ENCODE measurements at regions not wholly inside any gene's neighbourhood (a gene's known extent, or its start where the extent isn't known, plus 50 kb on each side); places are given as distances from the start of the nearest gene placed in this dataset.

DNA sequence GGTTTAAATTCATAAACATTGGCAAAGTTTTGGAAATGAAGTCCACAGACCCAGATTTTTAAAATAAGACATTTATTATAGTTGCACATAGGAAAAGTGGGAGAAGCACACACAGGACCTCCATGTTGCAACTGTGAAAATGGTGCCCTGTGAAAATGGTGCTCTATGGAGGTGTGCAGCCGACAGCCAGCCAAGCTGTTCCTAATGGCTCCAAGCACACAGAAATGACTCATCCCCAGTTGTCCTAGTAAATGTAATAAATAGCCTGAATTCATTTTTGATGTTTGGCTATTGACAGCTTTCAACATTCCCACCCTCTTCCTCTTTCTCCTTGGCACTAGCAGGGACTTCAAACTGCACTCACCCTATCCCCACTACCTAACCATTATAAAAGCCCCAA, 590.9 kb downstream of the CAAP1 start:
- Histone ChIP-seq H3K4me1 (ENCODE audit: insufficient read depth, low read length) (no peaks in the 10 kb centered on the region), H3K36me3 (ENCODE audit: insufficient read depth, low read length) (no peaks in the 10 kb centered on the region), H3K4me3 (ENCODE audit: insufficient read depth, low read depth, low read length) (no peak overlapping the region), H3K27me3 (ENCODE audit: insufficient read depth, low read length) (no peaks in the 10 kb centered on the region), H3K4me2 (ENCODE audit: low read length) (no peak overlapping the region), H3K27ac (ENCODE audit: low read depth, low read length) (no peak overlapping the region), H3K79me2 (ENCODE audit: insufficient read depth, low read length) (no peaks in the 10 kb centered on the region), H2AFZ (ENCODE audit: low read depth, low read length) (no peak overlapping the region), H4K20me1 (ENCODE audit: insufficient read depth, low read length) (no peaks in the 10 kb centered on the region), H3K9ac (ENCODE audit: low read length) (no peak overlapping the region), H3K9me3 (ENCODE audit: insufficient read depth, low read depth, low read length) (no peaks in the 10 kb centered on the region)
- Mint-ChIP-seq H3K27me3 (ENCODE audit: low read depth, unreplicated experiment) (no peaks in the 10 kb centered on the region), H3K9me3 (ENCODE audit: unreplicated experiment) (no peaks in the 10 kb centered on the region), H3K4me1 (ENCODE audit: low read depth, unreplicated experiment) (peaks cover 10% of the 10 kb centered on the region), H3K4me3 (ENCODE audit: unreplicated experiment) (no peak overlapping the region), H3K27ac (ENCODE audit: unreplicated experiment) (no peak overlapping the region), H3K36me3 (ENCODE audit: low read depth, unreplicated experiment) (no peaks in the 10 kb centered on the region)
- TF ChIP-seq, protein P1, sequence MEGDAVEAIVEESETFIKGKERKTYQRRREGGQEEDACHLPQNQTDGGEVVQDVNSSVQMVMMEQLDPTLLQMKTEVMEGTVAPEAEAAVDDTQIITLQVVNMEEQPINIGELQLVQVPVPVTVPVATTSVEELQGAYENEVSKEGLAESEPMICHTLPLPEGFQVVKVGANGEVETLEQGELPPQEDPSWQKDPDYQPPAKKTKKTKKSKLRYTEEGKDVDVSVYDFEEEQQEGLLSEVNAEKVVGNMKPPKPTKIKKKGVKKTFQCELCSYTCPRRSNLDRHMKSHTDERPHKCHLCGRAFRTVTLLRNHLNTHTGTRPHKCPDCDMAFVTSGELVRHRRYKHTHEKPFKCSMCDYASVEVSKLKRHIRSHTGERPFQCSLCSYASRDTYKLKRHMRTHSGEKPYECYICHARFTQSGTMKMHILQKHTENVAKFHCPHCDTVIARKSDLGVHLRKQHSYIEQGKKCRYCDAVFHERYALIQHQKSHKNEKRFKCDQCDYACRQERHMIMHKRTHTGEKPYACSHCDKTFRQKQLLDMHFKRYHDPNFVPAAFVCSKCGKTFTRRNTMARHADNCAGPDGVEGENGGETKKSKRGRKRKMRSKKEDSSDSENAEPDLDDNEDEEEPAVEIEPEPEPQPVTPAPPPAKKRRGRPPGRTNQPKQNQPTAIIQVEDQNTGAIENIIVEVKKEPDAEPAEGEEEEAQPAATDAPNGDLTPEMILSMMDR (IDR thresholded peaks at IDR 0.05; ENCODE audit: insufficient read depth, low read depth, low read length) = no peak
- no peak for TF ChIP-seq EZH2 (IDR thresholded peaks at IDR 0.05; ENCODE audit: insufficient read depth, low read length)
- no peak for FAIRE-seq
- DNase-seq (ENCODE audit: low read depth) = no peak

DNA sequence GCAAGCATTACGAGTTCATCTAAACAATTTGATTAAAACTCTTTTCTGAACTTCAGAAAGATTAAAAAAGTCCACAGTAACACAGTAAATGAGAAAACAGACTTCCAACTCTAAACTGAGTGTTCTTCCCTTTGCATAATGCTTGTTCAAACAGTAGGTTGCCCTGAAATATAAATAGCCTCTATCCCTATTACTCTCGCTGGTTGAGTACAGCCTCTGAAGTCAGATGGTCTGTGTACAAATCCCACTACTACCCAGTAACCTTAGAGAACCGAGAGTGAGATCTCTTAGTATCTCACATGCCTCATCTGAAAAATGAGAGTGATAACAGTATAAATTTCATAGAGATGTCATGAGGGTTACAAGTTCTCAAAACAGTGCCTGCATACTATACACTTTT, 591.6 kb downstream of the CAAP1 start:
- Histone ChIP-seq H3K27ac (ENCODE audit: low read depth, low read length) (no peak overlapping the region), H3K9me3 (ENCODE audit: insufficient read depth, low read depth, low read length) (no peaks in the 10 kb centered on the region), H4K20me1 (ENCODE audit: insufficient read depth, low read length) (no peaks in the 10 kb centered on the region), H3K36me3 (ENCODE audit: insufficient read depth, low read length) (no peaks in the 10 kb centered on the region), H3K4me2 (ENCODE audit: low read length) (no peak overlapping the region), H3K4me1 (ENCODE audit: insufficient read depth, low read length) (no peaks in the 10 kb centered on the region), H2AFZ (ENCODE audit: low read depth, low read length) (no peak overlapping the region), H3K27me3 (ENCODE audit: insufficient read depth, low read length) (no peaks in the 10 kb centered on the region), H3K79me2 (ENCODE audit: insufficient read depth, low read length) (no peaks in the 10 kb centered on the region), H3K4me3 (ENCODE audit: insufficient read depth, low read depth, low read length) (no peak overlapping the region), H3K9ac (ENCODE audit: low read length) (no peak overlapping the region)
- DNase-seq (ENCODE audit: low read depth) (no peak), FAIRE-seq (peak; percentile 41)
- H3K27ac Mint-ChIP-seq (ENCODE audit: unreplicated experiment) = no peak overlapping the region
- no peak for TF ChIP-seq EZH2 (IDR thresholded peaks at IDR 0.05; ENCODE audit: insufficient read depth, low read length)
- H3K4me1 Mint-ChIP-seq (ENCODE audit: low read depth, unreplicated experiment) = peaks cover 14% of the 10 kb centered on the region
- no peak overlapping the region for H3K4me3 Mint-ChIP-seq (ENCODE audit: unreplicated experiment)
- H3K27me3 Mint-ChIP-seq (ENCODE audit: low read depth, unreplicated experiment) = no peaks in the 10 kb centered on the region
- no peaks in the 10 kb centered on the region for H3K9me3 Mint-ChIP-seq (ENCODE audit: unreplicated experiment)
- H3K36me3 Mint-ChIP-seq (ENCODE audit: low read depth, unreplicated experiment) = no peaks in the 10 kb centered on the region

DNA sequence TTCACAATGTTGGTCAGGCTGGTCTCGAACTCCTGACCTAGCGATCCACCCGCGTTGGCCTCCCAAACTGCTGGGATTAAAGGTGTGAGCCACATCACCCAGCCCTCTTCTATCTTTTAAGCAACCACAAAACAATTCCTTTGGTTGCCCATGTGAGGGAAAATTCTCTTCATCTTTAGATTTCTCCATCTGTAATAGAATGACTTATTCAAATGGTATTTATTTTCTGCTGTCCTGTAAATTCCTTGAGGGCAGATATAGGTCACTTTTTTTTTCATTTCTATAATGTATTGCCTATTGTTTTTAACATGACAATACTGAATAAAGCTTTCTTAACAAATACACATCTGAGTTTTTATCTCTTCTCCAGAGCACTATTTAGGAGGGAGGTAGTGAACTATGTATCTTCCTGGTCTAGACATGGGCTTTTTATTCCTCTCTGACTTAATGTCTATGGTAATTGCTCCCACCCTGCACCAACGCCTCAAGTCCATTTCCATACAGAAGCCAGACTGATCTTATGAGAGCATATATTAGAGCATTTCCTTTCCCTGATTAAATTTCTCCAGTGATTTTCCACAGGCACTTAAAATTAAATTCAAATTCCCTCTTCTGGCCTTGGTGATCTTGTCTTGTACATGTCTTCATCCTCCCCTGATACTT, 595.6 kb downstream of the CAAP1 start:
- no peak overlapping the region for H2AFZ ChIP-seq (ENCODE audit: low read depth, low read length)
- H3K36me3 Mint-ChIP-seq (ENCODE audit: low read depth, unreplicated experiment) = no peaks in the 10 kb centered on the region
- no peak overlapping the region for H3K4me3 ChIP-seq (ENCODE audit: insufficient read depth, low read depth, low read length)
- H3K9me3 Mint-ChIP-seq (ENCODE audit: unreplicated experiment) = no peaks in the 10 kb centered on the region
- H3K4me1 Mint-ChIP-seq (ENCODE audit: low read depth, unreplicated experiment) = peaks cover 19% of the 10 kb centered on the region
- H3K4me2 ChIP-seq (ENCODE audit: low read length) = no peak overlapping the region
- H3K27me3 Mint-ChIP-seq (ENCODE audit: low read depth, unreplicated experiment) = no peaks in the 10 kb centered on the region
- H3K36me3 ChIP-seq (ENCODE audit: insufficient read depth, low read length) = no peaks in the 10 kb centered on the region
- no peaks in the 10 kb centered on the region for H4K20me1 ChIP-seq (ENCODE audit: insufficient read depth, low read length)
- FAIRE-seq (no peak), DNase-seq (ENCODE audit: low read depth) (peak; percentile 68)
- H3K27ac ChIP-seq (ENCODE audit: low read depth, low read length) = no peak overlapping the region
- H3K4me1 ChIP-seq (ENCODE audit: insufficient read depth, low read length) = peaks cover 15% of the 10 kb centered on the region
- H3K4me3 Mint-ChIP-seq (ENCODE audit: unreplicated experiment) = no peak overlapping the region
- no peak overlapping the region for H3K27ac Mint-ChIP-seq (ENCODE audit: unreplicated experiment)
- H3K79me2 ChIP-seq (ENCODE audit: insufficient read depth, low read length) = no peaks in the 10 kb centered on the region
- H3K27me3 ChIP-seq (ENCODE audit: insufficient read depth, low read length) = no peaks in the 10 kb centered on the region
- TF ChIP-seq EZH2 (IDR thresholded peaks at IDR 0.05; ENCODE audit: insufficient read depth, low read length) = no peak
- TF ChIP-seq, protein P1 (IDR thresholded peaks at IDR 0.05; ENCODE audit: insufficient read depth, low read depth, low read length) = no peak
- no peaks in the 10 kb centered on the region for H3K9me3 ChIP-seq (ENCODE audit: insufficient read depth, low read depth, low read length)
- H3K9ac ChIP-seq (ENCODE audit: low read length) = no peak overlapping the region
